ENCODE measurements at regions not wholly inside any gene's neighbourhood (a gene's known extent, or its start where the extent isn't known, plus 50 kb on each side); places are given as distances from the start of the nearest gene placed in this dataset.

GRCh38 chr12:125503128-125503527 lies 437.9 kb downstream of the AACS start:
- H3K4me1 ChIP-seq (ENCODE audit: control insufficient read depth, extremely low read depth, insufficient read depth, low read length) = no peaks in the 10 kb centered on the region
- H3K27me3 ChIP-seq (ENCODE audit: control insufficient read depth in 2 of 2, insufficient read depth in 2 of 2, low read length in 2 of 2) = no peaks in the 10 kb centered on the region
- FAIRE-seq = no peak
- H3K9me3 ChIP-seq (replicated peaks; ENCODE audit: control insufficient read depth, insufficient read depth, low read length) = no peaks in the 10 kb centered on the region
- no peak overlapping the region for H3K9ac ChIP-seq (replicated peaks; ENCODE audit: extremely low read depth, insufficient read depth, low read length)
- no peak for DNase-seq (ENCODE audit: low read depth, low spot score)
- no peaks in the 10 kb centered on the region for H3K36me3 ChIP-seq (ENCODE audit: control insufficient read depth in 2 of 2, extremely low read depth in 1 of 2, insufficient read depth in 2 of 2, low read length in 2 of 2)
- CTCF ChIA-PET = no interaction called here
- H3K4me3 ChIP-seq (replicated peaks in 1 of 3; ENCODE audit: insufficient read depth in 1 of 3, low read depth in 1 of 3, low read length in 3 of 3) = no peak overlapping the region
- dilution Hi-C loops (cut with MboI; ENCODE audit: extremely low pct_ligation_motif_present, low sequenced_read_pairs) (no loop called here), intact Hi-C loops (cut with micrococcal nuclease) (no loop called here)
- no TSS peak for BruUV-seq (replicated peaks)
- POLR2A ChIA-PET = no interaction called here
- H3K27ac ChIP-seq (ENCODE audit: insufficient read depth, low read depth, low read length) = no peak overlapping the region
- no peak overlapping the region for H2AFZ ChIP-seq (ENCODE audit: low read depth, low read length)
- no peak overlapping the region for H3K4me2 ChIP-seq (ENCODE audit: insufficient read depth, low read length)
- H3K9me1 ChIP-seq (replicated peaks; ENCODE audit: control insufficient read depth, extremely low read depth, insufficient read depth, low read length) = no peaks in the 10 kb centered on the region
- no peaks in the 10 kb centered on the region for H3K79me2 ChIP-seq (ENCODE audit: control insufficient read depth, insufficient read depth, low read length)
- no peak for TF ChIP-seq EZH2 (IDR thresholded peaks at IDR 0.05; ENCODE audit: borderline replicate concordance, low read depth, low read length, severe bottlenecking)
- no peak for TF ChIP-seq FOS (IDR thresholded peaks at IDR 0.05; ENCODE audit: borderline replicate concordance, insufficient read depth, low read length)
- TF ChIP-seq POLR2AphosphoS5 (IDR thresholded peaks at IDR 0.05; ENCODE audit: insufficient read depth, low read depth, low read length) = no peak
- no peaks in the 10 kb centered on the region for H4K20me1 ChIP-seq (replicated peaks; ENCODE audit: control insufficient read depth, extremely low read depth, insufficient read depth, low read length)

- DNase-seq (ENCODE audit: low read depth, low spot score) (no peak), FAIRE-seq (no peak)
- ChIA-PET POLR2A (no interaction called here), CTCF (no interaction called here)
- H4K20me1 ChIP-seq (replicated peaks; ENCODE audit: control insufficient read depth, extremely low read depth, insufficient read depth, low read length) = no peaks in the 10 kb centered on the region
- no peak overlapping the region for H3K4me2 ChIP-seq (ENCODE audit: insufficient read depth, low read length)
- no peaks in the 10 kb centered on the region for H3K36me3 ChIP-seq (ENCODE audit: control insufficient read depth in 2 of 2, extremely low read depth in 1 of 2, insufficient read depth in 2 of 2, low read length in 2 of 2)
- no peak overlapping the region for H3K9ac ChIP-seq (replicated peaks; ENCODE audit: extremely low read depth, insufficient read depth, low read length)
- dilution Hi-C loops (cut with MboI; ENCODE audit: extremely low pct_ligation_motif_present, low sequenced_read_pairs) = no loop called here
- H3K79me2 ChIP-seq (ENCODE audit: control insufficient read depth, insufficient read depth, low read length) = no peaks in the 10 kb centered on the region
- H2AFZ ChIP-seq (ENCODE audit: low read depth, low read length) = no peak overlapping the region
- no peak overlapping the region for H3K4me3 ChIP-seq (replicated peaks in 1 of 3; ENCODE audit: insufficient read depth in 1 of 3, low read depth in 1 of 3, low read length in 3 of 3)
- intact Hi-C loops (cut with micrococcal nuclease) = no loop called here
- H3K9me1 ChIP-seq (replicated peaks; ENCODE audit: control insufficient read depth, extremely low read depth, insufficient read depth, low read length) = no peaks in the 10 kb centered on the region
- no peak overlapping the region for H3K27ac ChIP-seq (ENCODE audit: insufficient read depth, low read depth, low read length)
- no peak for TF ChIP-seq MAX (IDR thresholded peaks at IDR 0.05; ENCODE audit: insufficient read depth, insufficient read length)
- no TSS peak for BruUV-seq (replicated peaks)
- no peaks in the 10 kb centered on the region for H3K4me1 ChIP-seq (ENCODE audit: control insufficient read depth, extremely low read depth, insufficient read depth, low read length)
- H3K9me3 ChIP-seq (replicated peaks; ENCODE audit: control insufficient read depth, insufficient read depth, low read length) = no peaks in the 10 kb centered on the region
- H3K27me3 ChIP-seq (ENCODE audit: control insufficient read depth in 2 of 2, insufficient read depth in 2 of 2, low read length in 2 of 2) = no peaks in the 10 kb centered on the region
Observed at GRCh38 chr12:125509195-125509594, 444.0 kb downstream of the AACS start.

All from endothelial cell of umbilical vein (primary cell).